Epidermal melanocyte (primary cell): ENCODE measurements at regions not wholly inside any gene's neighbourhood (a gene's known extent, or its start where the extent isn't known, plus 50 kb on each side); places are given as distances from the start of the nearest gene placed in this dataset.

Experiments
- DNase-seq: peaks from one replicate; pipeline ENCODE4 v3.0.0; 2011; ENCODE audit warnings: low spot score; ENCODE audit not compliant: insufficient read length

DNA sequence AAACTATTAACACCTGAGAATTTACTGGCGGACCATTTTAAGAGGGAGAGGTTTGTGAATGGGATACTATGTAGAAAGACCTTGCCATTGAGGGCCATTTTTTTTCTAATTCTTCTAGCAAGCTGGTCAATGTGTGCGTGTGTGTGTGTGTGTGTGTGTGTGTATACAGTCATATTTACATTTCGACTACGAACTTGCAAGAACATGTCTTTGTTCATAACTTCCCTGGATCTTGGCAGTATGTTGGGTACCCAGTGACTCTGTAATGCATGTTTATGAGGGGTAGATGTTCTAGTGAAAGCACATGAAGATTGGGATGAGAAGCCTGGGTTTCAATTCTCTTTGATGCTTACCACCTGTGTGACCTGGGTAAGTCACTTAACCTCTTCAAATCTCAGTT lies 133.6 kb downstream of the UBE2E3 start:
- no peak for DNase-seq

DNA sequence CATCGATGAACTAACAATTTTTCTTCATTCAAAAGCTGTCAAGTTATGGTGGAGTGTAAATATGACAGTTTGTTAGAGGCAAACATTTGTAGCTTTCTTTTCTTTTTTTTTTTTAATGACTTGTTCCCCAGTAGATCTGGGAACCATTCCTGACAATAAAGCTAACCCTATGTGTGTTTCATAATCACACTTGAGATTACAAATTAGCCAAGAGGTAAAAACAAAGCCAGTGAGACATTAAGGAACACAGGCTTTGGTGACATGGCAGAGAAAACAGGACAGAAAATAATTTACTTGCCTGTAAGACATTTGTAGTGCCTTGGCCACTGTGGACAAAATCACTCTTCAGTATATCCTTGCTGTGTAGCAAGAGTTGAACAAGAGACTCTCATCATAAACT lies 135.9 kb downstream of the UBE2E3 start:
- DNase-seq = no peak

DNA sequence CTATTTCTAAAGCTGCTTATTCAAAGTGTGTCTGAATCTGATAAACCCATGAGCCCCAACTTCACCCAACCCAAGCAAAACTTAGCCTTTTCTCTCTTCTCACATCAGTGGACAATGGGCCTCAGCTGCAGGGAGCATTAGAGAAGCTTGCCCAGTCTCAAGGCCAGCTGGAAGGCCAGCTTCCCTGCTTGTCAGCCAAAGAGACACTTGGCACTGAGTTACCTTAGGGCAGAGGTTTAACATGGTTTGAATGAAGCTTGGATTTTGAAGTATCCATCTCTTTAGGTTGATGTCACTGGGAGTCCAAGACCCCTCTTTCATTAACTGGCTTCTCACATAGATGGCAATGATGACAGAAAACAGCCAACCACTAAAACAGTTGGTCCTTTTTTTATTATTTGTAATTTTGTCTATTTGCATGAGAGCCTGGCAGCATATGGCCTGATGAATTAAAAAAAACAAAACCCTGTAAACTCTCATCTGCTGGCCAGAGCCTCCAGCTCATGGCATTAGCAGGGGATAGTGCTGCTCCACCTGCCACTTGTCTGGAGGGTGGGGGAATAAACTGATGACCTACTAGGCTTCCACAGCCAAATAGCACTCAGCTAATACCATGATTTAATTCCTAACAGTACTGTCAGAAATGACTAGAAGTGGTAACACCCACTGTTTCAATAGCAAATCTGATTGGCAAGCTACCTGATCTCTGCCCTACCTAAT lies 137.0 kb downstream of the UBE2E3 start:
- no peak for DNase-seq

DNA sequence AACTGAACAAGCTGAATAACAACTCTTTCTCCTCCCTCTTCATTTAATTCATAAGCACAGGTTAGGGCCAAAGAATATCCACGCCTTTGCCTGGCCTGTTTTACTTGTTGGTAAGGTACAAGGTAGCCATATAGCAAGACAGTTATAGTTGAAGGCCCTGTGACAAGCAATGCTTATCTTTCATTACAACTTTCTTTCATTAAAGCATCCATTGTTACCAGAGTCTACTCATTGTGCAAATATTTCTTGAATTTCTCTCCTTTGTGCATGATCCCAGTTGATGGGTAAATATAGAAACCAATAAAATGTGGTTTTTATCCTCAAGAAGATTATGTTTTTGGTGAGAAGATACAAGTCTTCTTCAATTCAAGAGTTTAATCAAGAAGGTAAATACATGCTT lies 140.2 kb downstream of the UBE2E3 start:
- no peak for DNase-seq

DNA sequence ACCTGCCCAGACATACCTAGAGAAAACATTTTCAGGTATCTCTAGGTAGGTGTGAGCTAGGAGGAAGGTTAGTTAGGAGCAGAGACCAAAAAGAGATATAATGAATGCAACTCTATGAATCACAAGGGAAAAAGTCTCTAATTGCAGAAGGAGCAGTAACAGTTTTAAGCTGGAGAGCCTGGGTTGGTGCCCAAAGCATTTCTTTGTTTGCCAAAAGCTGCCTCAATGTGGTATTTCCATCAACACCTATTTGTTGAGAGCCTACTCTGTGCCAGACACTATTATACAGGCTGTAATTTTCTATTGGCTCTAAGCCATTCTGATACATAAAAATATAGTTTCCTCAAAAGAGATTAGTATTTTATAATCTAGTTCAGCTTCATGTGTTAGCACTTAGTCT lies 141.6 kb downstream of the UBE2E3 start:
- DNase-seq = no peak

DNA sequence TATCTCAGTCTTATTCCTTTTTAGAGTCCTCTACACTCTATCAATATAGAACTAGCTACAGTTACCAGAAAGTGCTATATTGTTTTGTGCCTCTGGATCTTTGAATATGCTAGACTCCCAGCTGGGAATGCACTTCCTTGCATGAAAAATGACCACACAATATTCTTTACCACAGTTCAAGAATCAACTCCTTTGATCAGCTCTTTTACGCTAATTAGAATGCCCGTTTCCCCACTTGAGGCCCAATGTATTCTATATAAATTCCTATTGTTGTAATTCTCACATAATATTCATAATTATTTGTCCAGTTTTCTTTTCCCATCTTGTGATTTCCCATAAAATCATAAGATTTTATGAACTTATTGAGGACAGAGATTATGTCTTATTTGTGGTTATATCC lies 142.2 kb downstream of the UBE2E3 start:
- no peak for DNase-seq

DNA sequence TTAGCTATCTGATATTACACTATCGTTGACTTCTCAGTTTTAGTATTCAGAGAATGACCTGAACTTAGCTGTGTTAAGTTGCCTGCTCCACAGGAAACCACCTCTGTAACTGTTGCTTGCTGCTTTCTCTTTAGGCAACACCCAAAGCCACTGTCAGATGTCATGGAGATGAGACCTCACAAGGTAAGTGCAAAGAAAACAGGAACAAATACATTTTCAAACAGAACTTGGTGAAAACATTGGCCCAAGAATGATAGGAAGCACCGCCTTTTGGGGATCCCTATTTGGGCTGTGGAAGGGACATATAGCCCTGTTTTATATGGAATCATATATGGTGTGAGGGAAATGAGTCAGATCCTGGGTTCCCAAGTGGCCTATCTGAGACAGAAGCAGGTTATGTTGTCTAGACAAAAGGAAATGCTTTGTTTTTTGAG lies 143.4 kb downstream of the UBE2E3 start:
- no peak for DNase-seq

DNA sequence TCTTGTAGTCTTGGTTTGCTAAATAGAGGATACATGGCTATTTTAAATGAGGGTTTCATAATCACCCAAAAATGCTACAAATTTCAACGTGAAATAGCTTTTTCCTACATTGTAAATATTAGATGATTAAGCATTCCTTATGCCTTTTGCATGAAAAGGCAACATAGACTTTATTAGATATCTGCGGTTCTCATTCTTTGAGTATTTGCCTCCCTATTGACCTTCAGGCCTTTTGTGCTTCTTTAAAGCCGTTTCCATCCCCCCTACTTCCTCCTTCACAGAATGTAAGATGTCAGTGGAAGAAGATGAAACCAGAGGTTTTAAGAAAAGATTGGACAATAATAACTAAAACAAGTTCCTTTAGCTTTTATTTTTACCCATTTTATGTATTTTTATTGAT lies 144.1 kb downstream of the UBE2E3 start:
- no peak for DNase-seq

DNA sequence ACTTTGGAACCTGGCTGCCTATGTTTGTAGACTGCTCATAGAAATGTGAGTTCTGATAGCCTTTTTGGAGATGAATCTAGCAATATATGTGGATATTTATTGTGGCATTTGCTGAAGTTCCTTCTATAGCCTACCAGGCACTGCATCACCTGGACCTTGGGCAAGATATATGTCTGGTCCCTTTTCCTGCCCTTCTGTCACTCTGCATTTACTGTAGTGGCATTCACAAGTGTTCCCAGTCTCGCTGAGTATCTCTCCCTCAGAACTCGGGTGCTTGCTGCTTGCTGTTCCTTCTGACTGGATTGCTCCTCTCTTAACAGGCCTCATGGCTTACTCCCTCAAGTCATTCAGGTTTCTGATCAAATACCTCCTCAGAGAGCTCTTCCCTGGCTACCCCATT lies 145.0 kb downstream of the UBE2E3 start:
- no peak for DNase-seq

DNA sequence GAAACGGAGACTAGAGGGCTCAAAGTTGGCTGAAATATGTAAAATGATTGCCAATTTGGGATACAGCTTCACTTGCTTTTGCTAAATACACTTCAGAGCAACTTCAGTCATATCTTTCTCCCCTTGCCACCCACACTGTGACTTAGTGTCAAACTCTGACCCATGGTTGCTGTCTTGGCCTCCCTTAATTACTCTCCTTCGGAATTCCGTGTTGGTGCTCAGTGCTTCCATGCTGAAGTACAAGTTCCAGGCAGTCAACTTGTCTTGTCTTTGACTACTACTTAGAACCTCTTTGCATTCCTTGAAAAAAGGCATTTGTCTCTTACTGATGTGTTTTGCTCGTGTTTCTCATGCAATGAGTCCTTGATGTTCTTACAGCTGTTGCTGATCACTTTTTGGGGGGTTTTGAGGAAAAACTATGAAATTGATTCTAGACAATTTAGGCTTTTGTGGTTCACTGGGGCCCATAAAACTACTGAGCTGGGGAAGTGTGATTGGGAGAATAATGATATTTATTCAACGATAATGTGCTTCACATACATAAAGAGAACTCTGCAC lies 146.0 kb downstream of the UBE2E3 start:
- DNase-seq = no peak

DNA sequence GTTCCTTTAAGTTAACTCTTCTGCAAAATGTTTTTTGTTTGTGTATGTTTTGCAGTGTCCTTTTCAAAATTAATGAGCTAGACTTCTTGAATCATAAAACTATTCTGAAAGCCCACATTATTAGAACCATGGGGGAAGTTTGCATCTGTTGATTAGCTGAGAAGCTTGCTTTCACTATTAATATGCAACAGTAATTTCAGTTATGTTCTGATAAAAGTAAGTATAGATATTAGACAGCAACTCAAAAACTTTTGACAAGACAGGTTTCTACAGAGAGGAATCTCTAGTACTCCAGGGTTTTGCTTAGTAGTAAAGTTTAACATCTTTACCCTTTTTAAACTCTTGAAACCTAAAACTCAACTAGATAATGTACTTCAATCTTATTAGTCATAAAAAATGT lies 147.8 kb downstream of the UBE2E3 start:
- no peak for DNase-seq

DNA sequence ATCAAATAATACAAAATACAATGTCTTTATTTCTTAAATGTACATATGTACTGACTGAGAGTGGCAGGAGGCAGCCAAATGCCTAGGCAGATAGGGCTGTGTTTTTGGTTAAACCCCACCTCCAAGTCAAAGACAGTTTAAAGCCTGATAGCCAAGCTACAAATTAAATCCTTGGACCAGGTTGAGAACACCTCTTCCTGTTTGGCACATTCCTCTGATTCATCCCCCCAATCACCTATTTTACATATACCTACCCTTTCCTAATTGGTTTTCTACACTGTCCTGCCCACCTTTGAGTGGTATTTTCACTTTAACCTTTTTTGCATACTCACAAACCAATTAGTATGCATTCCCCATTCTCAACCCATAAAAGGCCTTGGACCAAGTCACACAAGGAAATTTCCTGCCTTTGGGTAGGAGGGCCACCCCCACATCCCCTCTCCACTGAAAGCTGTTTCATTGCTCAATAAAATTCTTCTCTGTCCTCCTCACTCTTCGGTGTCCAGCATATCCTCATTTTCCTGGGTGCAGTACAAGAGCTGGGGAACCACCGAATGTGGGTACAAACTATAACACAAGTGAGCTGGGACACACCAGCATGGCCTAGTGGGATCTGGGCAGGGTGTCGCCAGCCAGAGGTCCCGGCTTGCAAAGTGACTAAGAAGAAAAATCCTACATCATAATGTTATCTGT lies 149.1 kb downstream of the UBE2E3 start:
- no peak for DNase-seq

DNA sequence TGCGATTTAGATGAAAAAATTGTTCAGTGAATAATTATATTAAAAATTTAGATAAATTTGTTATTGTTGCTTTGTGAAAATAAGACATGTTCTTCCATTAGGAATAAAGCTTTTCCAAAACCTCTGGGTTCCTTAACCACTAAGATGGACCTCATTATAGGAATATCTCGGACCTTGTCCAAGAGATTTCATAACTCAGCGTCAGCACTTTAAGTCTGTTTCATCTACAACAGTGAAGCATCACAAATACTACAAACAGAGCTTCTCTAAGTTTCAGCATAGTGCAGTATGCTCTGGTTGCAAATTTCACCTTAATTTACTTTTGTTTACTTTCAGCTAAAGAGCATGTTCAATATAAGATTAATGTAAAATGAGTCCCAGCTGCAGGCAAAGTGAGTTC lies 150.3 kb downstream of the UBE2E3 start:
- no peak for DNase-seq

DNA sequence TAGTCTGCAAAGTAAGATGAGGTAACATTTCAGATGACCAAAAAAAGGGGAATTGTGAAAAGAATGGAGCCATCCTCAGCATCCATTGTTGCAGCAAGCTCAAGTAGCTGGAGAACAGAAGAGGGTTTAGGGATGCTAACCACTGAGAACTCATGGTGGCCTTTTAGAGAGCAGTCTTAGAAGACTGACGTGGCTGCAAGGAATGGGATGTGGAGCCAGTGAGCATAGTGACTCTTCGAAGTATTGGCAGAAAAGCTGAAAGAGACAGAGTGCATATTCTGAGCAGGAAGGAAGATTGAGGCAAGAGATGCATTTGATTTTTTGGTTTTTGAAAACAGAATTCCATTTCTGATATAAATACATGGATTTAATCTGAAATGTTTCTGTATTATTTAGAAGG lies 151.2 kb downstream of the UBE2E3 start:
- DNase-seq = no peak

DNA sequence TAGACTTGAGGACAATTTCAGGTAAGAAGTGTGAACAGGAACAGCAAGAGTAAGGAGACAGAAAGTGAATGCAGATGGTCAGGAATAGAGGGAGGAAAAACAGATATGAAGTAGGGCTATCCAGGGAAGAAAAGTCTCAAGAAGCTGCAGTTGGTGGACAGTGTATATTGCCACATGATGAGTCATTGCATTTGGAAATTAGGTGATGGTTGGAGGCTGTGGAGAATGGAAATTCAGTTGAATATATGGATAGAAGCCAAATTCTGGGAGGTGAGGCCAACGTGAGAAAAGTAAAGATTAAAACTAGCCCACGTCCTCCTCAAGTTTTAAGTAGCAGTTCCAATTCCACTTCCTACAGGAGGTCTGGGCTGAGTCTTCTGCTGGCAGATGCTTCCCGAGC lies 158.4 kb downstream of the UBE2E3 start:
- DNase-seq = no peak

DNA sequence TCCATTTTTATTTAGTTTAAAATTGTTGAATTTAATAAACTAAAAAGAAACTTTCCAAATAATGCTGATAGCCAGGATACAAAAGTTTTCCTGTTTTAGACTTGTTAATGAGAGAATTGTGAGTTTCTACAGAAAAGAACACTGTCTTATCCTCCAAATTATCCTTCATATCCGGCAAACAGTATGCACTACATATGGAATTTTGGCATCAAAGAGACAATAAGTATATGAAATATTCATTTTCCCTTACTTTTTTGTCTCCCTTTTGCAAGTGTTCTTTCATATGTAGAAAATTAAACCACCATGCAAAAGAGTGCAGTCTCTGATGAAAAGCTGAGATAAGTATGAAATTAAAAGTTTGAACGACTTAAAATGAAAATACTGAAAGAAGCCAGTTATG lies 159.4 kb downstream of the UBE2E3 start:
- DNase-seq = no peak

DNA sequence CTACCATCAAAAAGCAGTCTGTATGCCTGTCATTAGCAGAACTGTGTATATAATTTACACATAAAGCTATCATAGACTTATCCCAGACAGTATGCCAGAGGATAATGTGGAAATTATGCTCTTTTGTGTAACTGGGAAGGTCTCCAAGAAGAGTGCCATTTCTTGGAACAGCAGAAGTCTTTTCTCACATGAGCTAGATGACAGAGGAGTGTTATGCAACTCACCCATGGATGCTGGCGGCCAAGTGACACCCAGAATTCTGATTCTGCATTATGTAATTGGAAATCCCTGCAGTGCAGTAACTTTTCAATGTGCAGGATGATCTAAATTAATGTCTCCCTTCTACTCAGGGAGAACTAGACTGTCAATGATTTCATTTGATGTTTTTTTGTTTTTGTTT lies 160.0 kb downstream of the UBE2E3 start:
- DNase-seq = peak; percentile 30

DNA sequence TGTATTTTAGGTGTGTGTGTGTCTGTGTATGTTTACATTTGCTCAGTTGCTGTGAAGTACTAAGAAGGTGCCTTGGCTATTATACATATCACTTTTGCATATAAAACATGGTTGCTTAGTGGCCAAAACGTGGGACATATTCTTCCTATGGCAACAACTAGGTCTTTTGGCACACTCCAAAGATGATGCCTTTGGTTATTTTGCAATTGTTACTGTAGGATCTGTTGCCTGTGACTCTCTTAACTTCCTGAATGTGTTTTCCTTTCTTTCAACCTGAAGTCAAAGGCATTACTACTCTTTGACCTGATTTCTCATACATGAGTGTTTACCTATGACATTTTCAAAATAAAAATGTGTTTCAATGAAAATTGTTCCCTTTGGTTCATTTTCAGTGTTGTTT lies 160.5 kb downstream of the UBE2E3 start:
- DNase-seq = no peak

DNA sequence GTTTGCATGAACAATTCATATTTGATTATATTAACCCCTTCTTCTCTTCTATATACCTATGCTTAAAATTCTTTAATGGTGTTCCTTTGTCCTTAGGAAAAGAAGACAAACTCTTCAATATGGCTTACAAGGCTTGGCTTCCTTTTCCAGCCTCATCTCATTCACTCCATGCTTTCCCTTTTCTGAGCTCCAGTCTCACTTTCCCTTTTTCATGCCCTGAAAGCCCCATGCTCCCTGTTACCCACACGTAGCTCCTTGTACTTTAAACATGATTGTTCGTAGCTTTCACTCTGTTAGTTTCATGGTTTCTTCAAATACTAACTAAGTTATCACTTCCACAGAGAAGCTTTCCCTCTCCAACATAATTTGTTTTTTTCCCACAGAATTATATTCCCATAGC lies 161.3 kb downstream of the UBE2E3 start:
- no peak for DNase-seq

DNA sequence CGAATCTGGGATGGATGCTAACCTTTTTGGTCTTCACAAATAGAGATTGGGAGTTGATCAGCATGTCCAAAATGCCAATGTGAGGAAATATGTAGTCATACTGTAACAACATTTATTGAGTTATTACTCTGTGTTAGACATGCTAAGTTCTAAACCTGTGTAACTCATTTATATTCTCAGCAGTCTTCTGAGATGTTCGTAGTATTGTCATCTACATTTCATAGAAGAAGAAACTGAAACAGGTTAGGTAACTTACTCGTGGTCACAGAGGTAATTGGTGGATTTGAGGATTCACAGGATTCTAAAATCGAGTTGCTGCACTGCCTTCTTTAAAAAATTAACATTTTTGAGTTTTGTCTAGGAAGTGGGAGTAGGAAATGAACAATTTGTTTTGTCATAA lies 162.1 kb downstream of the UBE2E3 start:
- no peak for DNase-seq

DNA sequence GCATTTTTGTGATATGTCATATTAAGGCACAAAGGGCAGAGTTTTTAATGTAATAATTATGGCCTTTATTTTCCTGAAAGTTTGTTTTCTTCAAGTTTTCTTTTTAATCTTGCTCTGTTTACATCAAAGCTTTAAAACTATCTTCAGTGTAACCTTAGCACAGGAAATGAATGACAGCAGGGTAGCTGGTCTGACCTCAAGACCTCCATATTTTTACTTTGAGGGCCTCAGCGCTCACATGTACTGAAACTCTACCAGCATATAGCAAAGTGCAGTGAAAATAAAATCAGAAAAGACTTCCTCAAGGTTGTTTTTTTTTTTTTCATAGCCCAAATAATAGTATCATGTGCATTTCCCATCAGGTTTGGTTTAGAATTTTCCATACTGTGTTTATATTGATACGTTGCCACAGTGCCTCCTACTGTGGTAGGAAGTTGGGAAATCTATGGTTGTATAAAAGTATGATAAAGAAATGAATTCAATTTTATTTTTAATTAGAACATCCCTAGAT lies 163.4 kb downstream of the UBE2E3 start:
- no peak for DNase-seq

DNA sequence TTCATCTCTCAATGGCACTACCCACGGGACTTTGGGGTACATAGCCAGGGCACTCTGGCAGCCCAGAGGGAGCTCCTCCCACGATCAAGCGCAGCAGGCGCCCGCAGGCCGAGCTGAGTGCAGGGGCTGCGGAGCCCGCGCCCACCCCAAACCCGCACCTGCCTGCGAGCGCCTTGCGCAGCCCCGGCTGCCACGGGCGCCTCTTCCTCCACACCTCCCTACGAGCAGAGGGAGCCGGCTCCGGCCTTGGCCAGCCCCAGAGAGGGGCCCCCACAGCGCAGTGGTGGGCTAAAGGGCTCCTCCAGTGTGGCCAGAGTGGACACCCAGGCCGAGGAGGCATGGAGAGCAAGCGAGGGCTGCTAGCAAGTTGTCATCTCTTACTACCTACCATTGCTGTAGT lies 165.2 kb downstream of the UBE2E3 start:
- DNase-seq = no peak

DNA sequence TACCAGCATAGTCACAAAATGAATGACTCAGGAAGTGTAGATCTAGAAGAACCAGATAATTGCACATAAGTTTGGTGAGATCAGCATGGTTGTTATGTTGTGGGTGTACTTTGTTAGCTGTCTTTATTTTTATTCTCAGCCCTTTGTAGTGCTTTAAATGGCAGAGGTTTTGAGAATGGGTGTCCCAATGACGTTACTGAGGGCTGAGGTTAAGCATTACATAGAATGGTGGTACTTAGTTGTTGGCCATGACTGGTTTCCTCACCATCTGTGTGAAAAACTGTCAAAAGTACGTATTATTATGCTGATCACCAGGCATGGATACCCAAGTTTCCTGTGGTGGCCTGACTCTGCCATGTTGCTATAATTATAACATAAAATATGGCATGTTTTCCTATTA lies 165.8 kb downstream of the UBE2E3 start:
- no peak for DNase-seq
